ENCODE measurements at regions not wholly inside any gene's neighbourhood (a gene's known extent, or its start where the extent isn't known, plus 50 kb on each side); places are given as distances from the start of the nearest gene placed in this dataset.
A peak's percentile ranks its signal among the peaks of the same experiment; 100 is the strongest.
"Not testable (repeated sequence)": the region's sequence is repeated elsewhere in the genome, so short reads cannot be mapped to it uniquely, and the experiment has no call there.

DNA sequence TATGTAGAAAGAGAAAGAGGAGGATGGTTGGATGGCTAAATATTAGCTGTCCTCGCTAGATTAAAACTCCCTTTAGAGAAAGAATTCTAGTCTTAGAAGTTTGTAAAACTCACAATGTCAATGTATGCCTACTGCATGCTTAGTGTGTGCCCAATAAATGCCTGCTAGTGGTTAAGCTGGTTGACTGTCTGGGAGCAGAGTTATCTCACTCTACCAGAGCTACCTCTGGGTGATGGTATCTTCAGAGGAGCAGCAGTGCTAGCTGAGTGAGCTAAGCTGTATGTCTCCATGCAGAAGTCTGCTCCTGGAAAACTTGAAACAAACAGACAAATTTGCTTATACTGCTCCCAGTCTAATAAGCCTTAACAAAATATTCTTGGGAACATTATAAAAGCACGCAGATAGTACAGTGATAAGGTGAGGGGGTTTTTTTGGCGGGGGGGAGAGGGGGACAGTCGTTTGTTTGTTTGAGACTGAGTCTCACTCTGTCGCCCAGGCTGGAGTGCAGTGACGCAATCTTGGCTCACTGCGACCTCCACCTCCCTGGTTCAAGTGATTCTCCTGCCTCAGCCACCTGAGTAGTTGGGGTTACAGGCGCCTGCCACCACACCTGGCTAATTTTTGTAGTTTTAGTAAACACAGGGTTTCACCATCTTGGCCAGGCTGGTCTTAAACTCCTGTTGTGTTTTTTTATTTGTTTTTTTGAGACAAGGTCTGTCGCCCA lies 202.8 kb upstream of the TSC22D1 start:
- no peak for DNase-seq

DNA sequence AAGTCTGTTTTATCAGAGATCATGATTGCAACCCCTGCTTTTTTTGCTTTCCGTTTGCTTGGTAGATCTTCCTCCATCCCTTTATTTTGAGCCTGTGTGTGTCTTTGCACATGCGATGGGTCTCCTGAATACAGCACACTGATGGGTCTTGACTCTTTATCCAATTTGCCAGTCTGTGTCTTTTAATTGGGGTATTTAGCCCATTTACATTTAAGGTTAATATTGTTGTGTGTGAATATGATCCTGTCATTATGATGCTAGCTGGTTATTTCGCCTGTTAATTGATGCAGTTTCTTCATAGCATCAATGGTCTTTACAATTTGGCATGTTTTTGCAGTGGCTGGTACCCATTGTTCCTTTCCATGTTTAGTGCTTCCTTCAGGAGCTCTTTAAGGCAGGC lies 199.2 kb upstream of the TSC22D1 start:
- DNase-seq, result not testable (repeated sequence)

DNA sequence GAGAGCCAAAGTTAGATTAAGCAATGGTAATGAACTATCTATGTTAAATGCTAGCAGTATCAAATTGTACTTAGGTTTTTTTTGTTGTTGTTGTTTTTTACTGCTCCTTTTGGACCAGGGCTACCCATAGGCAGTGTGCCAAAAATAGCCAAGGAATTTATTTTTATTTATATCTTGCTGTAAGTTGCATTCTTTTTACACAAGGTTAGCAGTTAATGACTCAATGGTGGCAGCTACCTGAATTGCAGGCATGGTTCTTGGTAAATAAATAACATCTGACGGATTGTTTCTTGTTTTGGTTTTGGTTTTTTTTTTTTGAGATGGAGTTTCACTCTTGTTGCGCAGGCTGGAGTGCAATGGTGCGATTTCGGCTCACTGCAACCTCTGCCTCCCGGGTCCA lies 194.8 kb upstream of the TSC22D1 start:
- DNase-seq, result no peak

DNA sequence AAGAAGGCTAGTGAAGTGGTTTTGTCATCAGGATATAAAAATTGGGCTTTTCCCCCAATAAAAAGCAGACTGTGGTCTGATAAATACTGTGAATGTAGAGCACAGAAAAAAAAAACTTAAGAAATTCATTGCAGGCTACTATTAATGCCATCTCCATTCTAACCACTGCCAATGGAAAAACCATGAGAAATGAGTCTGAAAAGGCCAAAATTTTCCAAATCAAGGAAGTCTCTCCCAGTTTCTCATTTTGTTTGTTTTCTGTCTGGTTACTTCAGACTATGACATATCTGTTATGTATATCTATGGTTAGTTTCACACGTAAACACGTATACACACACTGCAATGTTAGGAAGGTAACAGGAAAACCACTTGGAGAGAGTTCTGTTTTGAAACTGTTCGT lies 193.6 kb upstream of the TSC22D1 start:
- no peak for DNase-seq

DNA sequence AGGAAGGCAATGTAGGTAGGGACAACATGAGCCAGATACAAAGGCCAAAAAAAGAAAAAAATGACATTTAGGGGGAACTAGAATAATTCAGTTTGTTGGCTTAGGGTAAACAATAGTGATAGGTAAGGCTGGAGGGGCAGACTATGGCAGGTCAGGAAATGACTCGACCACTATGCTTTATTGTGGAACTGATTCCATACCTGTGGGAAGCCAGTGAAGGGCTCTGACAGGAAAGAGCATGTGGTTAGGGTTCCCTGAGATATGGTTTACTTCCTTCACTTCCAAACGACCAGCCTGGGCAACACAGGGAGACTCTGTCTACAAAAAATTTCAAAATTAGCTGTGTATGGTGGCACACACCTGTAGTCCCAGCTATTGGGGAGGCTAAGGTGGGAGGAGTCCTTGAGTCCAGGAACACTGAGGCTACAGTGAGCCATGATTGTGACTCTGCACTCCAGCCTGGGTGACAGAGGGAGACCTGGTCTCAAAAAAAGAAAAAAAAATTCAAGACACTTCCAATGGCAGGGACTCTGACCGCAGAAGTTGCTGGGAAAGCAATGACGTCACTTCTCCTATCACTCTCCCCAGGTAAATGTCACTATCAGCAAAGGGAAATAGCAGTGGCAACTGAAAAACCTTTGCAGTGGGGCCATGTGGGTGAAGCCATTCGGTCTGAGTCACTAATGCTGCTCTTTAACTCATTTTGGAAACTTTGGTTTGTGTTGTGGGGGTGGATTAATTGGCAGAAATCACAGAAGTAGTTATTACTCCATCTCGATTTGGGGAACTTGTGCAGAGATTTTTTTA lies 192.8 kb upstream of the TSC22D1 start:
- no peak for DNase-seq

DNA sequence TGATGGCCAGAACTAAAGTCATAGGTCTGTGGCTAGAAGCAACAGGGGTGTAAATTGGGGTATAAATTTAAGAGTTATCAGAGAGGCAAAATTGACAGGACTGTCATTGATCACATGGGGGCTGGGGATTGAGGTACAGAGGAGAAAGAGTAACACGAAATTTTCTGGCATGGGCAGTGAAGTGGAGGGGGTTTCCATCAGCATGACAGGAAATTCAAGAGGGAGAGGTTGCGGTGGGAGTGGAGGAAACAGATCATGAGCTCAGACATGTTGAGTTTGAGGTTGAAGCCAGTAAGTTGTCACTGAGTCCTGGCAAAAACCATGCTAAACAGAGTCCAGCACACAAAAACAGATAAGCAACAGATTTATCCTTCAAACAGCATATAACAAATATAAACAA lies 192.1 kb upstream of the TSC22D1 start:
- no peak for DNase-seq

DNA sequence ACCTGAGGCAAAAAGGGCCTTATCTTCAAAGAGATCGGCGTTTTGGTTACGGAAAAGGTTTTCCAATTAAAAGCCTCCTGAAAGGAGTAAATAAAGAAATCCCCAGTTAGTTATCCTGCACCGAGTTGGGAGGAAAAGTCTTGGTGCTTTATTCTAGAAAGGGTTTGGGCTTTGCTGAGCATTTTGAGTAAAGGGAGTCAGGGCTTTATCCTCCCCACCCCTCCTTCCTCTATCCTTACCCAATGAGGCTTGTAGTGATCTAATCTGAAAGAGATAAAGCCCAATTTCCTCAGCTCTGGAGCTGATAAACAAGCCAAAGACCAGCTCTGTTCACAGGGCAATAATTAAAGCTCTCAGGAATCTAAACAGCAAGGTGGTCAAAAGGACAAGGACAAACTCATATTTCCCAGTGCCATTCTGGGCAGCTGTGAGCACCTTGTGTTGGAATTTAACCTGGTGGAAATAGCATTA lies 188.9 kb upstream of the TSC22D1 start:
- no peak for DNase-seq

DNA sequence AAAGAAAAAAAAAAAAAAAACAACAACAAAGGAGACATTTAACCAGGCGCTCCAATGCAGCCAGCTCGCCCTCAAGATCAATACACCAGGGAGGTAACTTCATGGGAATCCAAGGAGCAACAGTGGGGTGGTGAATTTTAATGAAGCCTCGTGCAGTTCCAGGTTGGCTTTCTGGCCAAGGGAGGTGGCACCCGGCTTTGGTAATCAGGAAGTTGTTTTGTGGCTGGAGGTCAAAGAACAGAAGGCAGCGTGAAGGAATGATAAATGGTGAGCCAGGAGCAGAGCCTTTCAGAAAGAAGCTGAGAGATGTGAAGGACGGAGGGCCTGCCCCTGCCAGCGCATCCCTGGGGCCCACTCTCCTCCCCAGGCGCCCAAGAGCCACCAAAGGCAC lies 188.2 kb upstream of the TSC22D1 start:
- DNase-seq, result no peak

DNA sequence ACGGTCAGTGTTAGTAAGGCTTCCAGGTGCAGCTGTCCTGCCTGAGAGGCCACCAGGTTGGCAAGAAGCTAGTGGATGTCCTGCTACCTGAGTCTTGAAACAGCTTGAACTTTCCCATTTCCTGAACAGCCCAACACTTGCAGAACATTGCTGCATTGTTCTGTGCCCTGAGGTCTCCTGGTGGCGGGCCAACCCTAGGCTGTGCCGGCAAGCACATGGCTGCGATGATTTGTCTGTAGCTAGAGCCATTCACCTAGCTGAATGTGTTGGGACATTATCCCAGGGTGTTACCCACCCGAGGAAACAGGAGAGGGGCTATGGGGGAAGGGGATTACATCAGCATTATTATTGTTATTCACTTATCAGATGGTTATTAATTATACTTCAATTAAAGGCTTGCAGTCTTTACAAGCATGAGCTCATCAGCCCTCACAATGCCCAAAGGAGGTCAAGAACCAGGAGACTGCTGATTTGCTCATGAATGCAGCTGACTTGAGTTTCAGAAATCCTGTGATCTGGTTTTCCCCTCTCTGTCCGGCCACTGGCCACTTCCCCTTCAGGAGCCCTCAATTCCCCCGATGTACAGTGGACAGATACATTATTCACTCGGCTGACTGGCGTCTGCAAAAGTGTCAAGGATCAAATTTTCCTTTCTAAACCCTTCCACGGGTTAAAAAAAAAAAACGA lies 187.6 kb upstream of the TSC22D1 start:
- DNase-seq, result no peak

DNA sequence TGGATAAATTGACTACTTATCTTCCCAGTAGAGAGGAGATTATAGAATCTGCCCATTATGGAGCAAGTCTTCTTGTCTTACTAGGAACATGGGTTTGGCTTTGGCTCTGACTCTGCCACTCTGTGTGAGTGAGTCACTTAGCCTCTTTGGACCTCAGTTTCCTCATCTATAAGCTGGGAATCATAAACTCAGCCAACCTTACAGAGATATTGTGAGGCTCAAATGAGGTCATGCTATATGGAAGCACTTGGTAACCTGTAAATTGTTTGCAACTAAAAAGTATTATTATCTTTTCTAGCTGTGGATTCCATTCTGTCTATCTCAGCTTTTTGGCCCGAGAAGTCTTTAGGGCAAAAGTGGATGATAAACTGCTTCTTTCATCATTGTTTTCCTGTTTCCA lies 186.8 kb upstream of the TSC22D1 start:
- no peak for DNase-seq

DNA sequence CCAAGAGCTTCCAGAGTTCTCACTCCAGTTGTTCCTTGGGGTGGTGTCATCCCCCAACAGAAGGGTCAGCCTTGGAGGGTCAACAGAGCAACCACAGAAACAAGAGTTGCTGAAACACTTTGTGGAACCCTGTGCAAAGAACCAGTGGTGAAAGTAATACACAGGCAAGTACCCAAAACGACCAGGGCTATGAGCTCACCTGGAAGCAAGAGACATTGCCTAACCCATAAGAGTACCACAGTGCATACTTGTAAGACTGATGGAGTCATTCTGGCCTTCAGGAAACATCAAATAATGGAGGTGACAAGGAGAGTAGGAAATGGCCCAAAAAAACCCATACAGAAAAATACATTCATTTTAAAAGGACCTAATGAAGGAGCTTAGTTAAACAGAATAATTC lies 184.3 kb upstream of the TSC22D1 start:
- no peak for DNase-seq

DNA sequence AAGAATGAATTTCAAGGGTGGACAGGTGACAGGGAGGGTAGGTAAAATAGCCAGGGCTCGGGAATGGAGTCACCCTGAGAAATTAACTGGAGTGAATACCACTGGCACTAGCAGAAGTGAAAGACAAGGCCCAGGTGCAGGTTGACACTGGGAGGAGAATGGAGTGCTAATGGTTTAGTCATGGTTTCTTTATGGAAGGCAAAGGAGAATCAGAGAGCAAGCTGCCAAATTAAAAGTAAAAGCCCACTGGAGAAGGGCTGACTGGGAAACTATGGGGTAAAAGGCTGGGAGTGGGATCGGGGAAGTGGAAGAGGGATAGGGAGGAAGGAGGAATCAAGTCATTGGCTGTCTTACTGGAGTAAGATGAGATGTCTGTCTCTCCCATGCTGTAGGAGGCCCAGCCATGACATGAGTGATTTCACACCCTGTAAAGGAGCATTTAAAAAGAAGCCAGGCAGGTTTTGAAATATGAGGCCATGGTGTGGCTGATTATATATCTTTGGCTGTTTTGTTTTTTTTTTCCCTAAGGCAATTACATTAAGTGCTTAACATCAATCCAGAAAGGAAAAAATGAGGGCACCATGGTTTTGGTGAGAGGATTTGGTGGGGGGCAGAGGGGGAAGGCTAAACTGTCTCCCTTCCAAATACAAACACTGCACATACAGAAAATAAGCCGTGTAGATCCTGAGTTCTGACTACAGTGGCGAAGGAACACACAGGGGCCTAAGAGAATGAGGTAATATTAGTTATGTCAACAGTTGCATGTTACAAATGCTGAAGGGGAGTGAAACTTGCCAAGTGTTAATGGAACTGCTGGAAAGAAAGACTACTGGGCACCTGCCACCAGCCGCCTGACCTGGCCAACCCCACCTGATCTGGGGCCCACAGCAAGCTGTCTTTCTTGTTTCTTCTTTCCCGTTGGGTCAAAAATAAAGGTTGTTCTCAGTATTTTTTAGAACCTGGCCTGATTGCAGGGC lies 183.5 kb upstream of the TSC22D1 start:
- peak; percentile 26 for DNase-seq

DNA sequence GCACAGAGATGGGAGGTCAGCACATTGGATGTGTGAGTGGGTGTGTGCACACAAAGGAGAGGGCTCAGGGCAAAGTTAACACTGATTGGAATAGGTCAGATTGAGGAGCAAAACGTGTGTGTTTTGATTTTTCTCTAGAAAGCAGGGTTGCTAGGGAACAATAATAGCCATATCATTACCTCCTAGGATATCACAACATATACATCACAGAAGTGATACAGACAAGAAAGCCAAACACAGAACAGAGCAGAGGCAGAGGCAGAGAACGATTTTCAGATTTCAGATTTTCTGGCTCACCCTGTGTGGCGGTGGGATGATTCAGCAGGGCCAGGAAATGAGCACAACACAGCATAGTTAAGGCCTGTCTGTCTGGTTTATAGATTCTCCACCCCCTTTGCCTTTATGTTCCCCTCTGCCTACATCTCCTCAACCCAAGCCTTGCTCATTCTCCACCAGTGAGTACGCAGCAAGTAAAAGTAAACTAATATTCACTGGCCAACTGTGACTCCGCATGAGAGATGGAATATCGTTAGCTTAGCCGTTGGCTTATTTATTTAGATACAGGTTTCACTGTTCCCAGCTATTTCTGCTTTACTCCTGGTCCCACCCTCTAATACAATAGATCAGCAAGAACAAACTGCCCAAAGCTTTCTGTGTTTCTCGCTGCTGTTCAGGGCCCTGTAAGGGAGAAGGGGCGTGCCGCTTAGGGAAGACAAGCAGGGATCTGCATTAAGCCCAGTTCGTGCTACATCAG lies 182.7 kb upstream of the TSC22D1 start:
- DNase-seq, result peak; percentile 47

DNA sequence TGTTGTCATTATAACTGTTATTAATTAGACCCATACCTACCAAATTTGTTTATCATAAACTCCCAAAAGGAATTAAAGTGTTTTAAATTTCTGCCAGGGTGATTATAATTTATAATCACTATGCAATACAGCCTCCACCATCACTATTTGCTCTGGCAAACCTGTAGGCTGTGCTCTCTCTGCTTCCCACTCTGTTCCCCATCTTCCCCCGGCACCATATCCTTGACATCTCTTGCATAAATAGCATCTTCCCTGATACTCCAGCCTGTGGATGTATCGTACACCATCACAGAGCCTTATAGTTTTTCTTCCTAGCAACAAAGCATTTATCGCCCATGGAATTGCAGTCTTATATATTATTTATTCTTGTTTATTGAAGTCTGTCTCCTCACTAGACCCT lies 181.5 kb upstream of the TSC22D1 start:
- no peak for DNase-seq

DNA sequence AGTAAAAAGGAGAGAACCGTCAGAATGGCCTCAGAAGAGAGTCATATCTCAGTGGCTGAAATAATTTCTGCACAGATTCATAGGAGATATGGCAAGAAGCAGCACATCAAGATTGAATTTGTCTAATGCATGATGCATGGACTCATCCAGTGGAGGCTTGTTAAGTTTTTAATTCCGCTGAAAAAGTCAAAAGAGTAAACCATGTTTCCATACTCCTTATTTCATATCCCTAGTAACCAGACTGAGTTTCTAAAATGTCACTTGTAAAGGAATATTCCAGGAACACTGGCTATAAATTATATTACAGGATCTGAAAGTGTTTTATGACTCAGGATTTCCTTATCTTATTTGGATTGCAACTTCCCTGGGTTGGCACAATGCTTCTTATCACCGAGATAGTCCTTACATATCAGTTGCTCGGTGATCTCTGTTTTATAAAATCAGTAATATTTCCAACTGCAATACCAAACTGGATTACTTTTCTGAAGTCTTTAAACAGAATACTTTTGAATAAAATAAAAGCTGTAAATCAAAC lies 180.2 kb upstream of the TSC22D1 start:
- no peak for DNase-seq

DNA sequence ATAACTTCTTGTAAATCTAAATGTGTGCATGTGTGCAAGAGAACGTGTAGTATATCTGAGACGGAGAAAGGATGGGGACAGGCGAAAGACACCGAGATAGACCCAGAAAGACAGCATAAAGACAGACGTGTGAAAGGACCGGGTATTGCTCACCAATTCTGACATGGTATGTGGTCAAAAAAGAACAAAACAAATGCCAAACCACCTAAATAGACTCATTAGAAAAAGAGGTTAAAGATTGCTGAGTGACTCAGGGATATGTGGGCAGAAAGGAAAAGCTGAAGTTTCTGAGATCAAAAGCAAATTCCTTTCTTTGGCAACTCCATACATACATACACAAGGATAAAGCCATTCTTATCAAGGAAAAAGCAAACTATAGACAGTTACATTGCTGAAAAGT lies 179.7 kb upstream of the TSC22D1 start:
- DNase-seq, result no peak

DNA sequence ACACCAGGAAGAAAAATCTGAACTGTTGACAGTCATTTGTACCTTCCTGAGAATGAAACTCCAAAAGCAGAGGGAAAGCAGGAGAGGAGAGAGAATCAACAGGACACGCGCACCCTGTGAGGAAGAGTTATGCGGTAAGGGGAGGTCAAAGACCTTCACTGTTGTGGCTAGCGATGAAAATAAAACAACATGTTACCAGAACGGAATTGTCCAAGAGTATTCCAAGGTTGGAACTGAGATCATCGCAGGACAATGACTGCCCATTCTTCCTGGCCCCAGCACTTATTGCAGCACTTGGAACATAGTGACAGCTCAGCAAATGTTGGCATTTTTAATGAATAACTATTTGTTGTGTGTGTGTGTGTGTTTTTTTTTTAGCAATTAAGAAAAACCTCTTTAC lies 176.0 kb upstream of the TSC22D1 start:
- no peak for DNase-seq

DNA sequence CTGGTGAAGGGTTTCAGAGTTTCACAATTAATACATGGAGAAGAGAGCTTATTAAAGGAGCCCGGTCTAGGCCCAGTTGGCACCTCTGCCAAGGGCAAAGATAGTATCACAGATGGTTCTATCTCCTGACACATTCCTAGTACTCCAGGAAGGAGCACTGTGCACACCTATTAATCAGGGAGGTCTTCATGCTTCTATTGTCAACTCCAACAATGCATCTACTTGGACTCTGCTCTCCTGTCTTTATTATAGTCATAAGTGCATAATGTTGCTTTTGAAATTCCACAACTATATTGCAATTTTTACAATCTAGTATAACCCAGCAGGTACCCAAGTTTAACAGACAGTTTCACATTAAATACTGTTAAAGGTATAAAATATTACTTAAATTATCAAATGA lies 174.5 kb upstream of the TSC22D1 start:
- DNase-seq, result no peak

DNA sequence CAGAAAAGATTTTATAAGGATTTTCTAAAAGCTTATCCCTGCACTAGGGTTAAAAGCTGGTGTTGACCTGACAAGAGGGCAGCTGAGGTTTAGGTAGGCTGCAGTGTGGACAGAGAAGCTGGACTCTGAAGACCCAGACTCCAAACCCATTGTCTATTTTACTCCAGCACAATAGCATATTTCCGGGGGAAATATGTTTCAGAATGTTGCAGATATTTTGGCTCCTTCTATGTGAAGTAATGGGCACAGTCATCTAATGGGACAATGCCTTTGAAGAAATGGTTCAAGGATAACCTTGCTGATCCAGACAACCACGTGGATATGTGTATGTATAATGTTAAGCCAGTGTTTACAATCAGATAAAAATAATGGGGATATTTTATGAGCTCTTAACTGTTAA lies 173.8 kb upstream of the TSC22D1 start:
- no peak for DNase-seq

DNA sequence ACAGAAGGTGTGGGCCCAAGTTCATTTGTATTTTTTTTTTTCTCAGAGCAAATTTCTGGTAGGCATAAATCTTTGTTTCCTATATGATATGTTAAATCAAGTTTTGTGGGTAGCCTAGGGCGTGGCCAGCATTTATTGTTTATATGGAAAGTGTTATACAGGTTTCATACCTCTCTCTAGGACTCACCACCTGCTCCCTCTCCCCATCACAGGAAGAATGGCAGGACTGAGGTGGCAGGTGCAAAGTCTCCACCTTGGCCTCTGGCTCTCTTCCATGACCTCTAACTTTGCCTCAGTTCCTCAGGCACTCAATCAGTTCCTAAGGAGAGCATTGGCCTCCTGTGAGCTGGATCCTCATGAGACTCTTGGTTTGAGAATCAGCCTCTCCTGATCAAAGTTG lies 172.3 kb upstream of the TSC22D1 start:
- DNase-seq, result no peak

DNA sequence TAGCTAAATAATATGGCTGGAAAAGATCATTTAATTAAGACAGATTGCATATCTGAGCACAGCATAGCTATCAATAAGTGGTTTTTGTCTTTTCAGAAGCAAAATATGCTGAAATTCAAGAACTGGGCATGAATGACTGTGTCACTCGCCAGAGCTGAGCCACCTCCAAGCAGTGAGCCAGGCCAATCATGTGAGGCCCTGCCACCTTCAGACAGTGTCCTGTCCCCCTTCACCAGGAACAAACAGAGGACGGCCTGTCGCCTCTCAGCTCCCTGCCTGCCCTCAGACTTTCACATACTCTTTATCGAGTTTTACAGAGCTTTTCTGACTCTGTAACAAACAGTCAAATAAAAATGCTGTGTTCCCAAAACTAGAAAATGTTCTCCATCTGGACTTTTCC lies 171.0 kb upstream of the TSC22D1 start:
- no peak for DNase-seq

DNA sequence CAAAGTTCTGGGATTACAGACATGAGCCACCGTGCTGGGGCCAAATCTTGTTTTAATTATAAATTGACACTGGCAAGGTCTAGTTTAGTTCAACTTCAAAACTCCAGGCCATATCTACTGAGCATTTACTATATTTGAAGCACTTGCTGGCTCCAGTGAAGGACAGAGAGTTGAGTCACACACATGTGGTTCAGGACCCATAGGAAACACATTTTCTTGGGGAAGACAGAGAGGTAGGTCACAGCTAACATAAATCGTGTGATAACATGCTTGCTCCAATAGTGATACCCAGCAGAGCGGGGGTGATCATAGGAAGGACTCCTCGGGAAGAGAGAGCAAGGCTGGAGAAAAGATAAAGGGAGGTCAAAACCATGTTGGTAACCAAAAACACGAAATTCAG lies 170.6 kb upstream of the TSC22D1 start:
- DNase-seq, result no peak

Measured in NCI-H2227 treated with DMSO at 0.1 percent for 48 hours (cell line).